ENCODE measurements at regions not wholly inside any gene's neighbourhood (a gene's known extent, or its start where the extent isn't known, plus 50 kb on each side); places are given as distances from the start of the nearest gene placed in this dataset.

DNA sequence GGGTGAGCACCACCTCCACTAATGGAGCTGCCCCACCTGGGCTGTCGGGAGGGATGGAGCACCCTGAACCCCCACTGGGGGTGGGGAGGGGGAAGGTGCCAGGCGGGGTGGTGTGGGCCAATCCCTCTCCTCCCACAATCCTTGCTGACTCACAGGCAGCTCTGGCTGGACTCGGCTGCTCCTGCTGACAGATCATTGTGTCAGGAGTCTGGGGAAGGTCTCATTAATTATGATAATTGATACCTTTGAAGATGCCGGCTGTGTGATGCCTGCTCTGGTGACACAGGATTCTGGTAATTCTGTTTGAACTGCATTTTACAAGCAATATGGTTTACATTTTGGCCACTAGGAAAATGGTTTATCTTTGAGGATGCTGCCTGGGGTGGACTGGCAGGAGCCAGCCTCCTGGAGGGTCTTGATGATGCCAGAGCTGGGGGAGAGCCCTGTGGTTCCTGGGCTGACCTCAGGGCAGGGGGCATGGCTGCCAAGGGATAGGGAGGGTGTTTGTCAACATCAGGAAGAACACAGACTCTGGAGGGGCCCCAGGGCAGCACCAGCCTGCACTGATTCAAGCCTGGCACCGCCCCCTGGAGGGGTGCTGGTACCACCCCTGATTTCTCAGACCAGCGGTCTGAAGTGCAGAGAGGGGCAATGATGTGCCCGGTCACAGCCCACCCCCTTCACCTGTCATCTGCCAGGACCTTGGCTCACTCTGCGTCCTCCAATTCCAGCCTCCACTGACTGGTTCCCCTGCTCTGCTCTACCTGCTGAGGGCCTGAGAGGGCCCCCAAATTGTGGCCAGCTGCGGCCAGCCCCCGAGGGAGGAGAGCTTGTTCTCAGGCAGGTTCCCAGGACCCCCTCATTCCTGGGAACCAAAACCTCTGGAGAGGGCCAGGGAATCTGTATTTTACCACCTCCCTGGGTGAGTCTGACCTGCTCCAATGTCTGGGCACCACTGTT is 338.8 kb downstream of the MATN1 start:
- TF ChIP-seq POLR2A (IDR thresholded peaks at IDR 0.05) (no peak), POLR2AphosphoS5 (IDR thresholded peaks at IDR 0.05) (no peak)
- TF ChIP-seq, protein P1, sequence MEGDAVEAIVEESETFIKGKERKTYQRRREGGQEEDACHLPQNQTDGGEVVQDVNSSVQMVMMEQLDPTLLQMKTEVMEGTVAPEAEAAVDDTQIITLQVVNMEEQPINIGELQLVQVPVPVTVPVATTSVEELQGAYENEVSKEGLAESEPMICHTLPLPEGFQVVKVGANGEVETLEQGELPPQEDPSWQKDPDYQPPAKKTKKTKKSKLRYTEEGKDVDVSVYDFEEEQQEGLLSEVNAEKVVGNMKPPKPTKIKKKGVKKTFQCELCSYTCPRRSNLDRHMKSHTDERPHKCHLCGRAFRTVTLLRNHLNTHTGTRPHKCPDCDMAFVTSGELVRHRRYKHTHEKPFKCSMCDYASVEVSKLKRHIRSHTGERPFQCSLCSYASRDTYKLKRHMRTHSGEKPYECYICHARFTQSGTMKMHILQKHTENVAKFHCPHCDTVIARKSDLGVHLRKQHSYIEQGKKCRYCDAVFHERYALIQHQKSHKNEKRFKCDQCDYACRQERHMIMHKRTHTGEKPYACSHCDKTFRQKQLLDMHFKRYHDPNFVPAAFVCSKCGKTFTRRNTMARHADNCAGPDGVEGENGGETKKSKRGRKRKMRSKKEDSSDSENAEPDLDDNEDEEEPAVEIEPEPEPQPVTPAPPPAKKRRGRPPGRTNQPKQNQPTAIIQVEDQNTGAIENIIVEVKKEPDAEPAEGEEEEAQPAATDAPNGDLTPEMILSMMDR (IDR thresholded peaks at IDR 0.05), result no peak
